ENCODE measurements at regions not wholly inside any gene's neighbourhood (a gene's known extent, or its start where the extent isn't known, plus 50 kb on each side); places are given as distances from the start of the nearest gene placed in this dataset.

DNA sequence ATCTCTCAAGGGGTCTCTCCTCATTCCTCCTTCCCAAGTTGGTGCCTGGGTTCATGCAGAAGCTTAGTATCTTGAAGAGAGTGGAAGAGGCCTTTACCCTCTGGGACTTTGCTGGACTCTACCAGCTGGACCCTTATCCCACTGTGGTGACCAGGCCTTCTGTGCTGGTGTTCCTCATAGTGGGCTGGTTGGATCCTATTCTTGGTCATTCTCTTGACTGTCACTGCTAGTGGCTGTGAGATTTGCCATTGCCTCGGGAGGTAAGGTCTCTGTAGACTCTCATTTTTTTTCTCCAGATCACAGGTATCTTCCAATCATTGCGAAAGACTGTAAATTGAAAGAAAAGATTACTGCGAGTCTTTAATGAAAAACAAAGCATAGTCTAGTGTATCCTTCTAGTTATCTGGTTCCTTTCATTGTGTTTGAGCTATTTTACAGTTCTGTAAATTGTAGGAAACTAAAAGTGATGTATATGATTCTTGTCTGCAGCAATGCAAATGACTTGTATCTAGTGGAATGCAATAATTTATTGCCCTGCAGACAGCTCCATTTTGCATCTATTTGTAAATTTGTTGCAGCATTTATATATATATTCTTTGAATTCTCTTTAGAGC, 217.9 kb downstream of the AEBP2 start:
- Histone ChIP-seq H3K4me3 (ENCODE audit: low read depth, low read length) (no peak overlapping the region), H3K36me3 (ENCODE audit: control insufficient read depth, insufficient read depth, low read length) (no peaks in the 10 kb centered on the region), H3K4me1 (ENCODE audit: control insufficient read depth, insufficient read depth, low read length) (no peaks in the 10 kb centered on the region), H3K9me3 (ENCODE audit: control insufficient read depth, insufficient read depth, low read length) (no peaks in the 10 kb centered on the region), H3K27ac (ENCODE audit: low read depth, low read length) (no peak overlapping the region), H3K27me3 (ENCODE audit: control insufficient read depth, insufficient read depth, low read length) (no peaks in the 10 kb centered on the region)
- DNase-seq (ENCODE audit: low read depth in 4 of 6, low spot score in 6 of 6): no peak
- WGBS (ENCODE audit: insufficient coverage): no CpG with 5 or more reads among the region's 3 CpGs

DNA sequence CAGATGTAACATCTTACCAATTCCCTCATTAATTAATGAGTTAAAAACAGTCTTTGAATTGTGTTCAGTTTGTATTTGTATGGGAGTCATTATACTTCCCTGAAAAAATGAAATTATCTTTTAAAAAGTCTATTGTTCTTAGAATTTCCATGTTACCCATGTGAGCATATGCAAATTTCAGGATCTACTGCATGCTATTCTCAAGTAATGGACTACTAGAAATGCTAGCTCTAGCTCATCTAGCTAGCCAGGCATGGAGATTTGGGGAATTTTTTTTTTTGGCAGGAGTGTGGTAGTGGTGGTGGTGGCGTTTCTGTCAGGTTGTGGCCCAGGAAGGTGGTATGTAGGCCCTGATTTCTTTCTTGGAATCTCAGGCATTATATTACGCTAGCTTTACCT, 218.4 kb downstream of the AEBP2 start:
- DNase-seq (ENCODE audit: low read depth in 4 of 6, low spot score in 6 of 6): no peak
- H3K36me3 ChIP-seq (ENCODE audit: control insufficient read depth, insufficient read depth, low read length): no peaks in the 10 kb centered on the region
- no peaks in the 10 kb centered on the region for H3K9me3 ChIP-seq (ENCODE audit: control insufficient read depth, insufficient read depth, low read length)
- no peak overlapping the region for H3K27ac ChIP-seq (ENCODE audit: low read depth, low read length)
- no peak overlapping the region for H3K4me3 ChIP-seq (ENCODE audit: low read depth, low read length)
- no peaks in the 10 kb centered on the region for H3K4me1 ChIP-seq (ENCODE audit: control insufficient read depth, insufficient read depth, low read length)
- WGBS (ENCODE audit: insufficient coverage): no CpG with 5 or more reads among the region's 2 CpGs
- no peaks in the 10 kb centered on the region for H3K27me3 ChIP-seq (ENCODE audit: control insufficient read depth, insufficient read depth, low read length)

- Histone ChIP-seq H3K27ac (ENCODE audit: low read depth, low read length) (no peak overlapping the region), H3K27me3 (ENCODE audit: control insufficient read depth, insufficient read depth, low read length) (no peaks in the 10 kb centered on the region), H3K36me3 (ENCODE audit: control insufficient read depth, insufficient read depth, low read length) (no peaks in the 10 kb centered on the region), H3K4me3 (ENCODE audit: low read depth, low read length) (no peak overlapping the region), H3K4me1 (ENCODE audit: control insufficient read depth, insufficient read depth, low read length) (no peaks in the 10 kb centered on the region), H3K9me3 (ENCODE audit: control insufficient read depth, insufficient read depth, low read length) (no peaks in the 10 kb centered on the region)
- no peak for DNase-seq (ENCODE audit: low read depth in 4 of 6, low spot score in 6 of 6)
- no CpG with 5 or more reads among the region's 2 CpGs for WGBS (ENCODE audit: insufficient coverage)
Measured at GRCh38 chr12:19659086-19659485, 219.8 kb downstream of the AEBP2 start.

- Histone ChIP-seq H3K9me3 (ENCODE audit: control insufficient read depth, insufficient read depth, low read length) (no peaks in the 10 kb centered on the region), H3K27me3 (ENCODE audit: control insufficient read depth, insufficient read depth, low read length) (no peaks in the 10 kb centered on the region), H3K4me1 (ENCODE audit: control insufficient read depth, insufficient read depth, low read length) (no peaks in the 10 kb centered on the region), H3K27ac (ENCODE audit: low read depth, low read length) (no peak overlapping the region), H3K4me3 (ENCODE audit: low read depth, low read length) (no peak overlapping the region), H3K36me3 (ENCODE audit: control insufficient read depth, insufficient read depth, low read length) (no peaks in the 10 kb centered on the region)
- DNase-seq (ENCODE audit: low read depth in 4 of 6, low spot score in 6 of 6): no peak
- no CpG with 5 or more reads among the region's 2 CpGs for WGBS (ENCODE audit: insufficient coverage)
Measured at GRCh38 chr12:19659501-19659900, 220.2 kb downstream of the AEBP2 start.

DNA sequence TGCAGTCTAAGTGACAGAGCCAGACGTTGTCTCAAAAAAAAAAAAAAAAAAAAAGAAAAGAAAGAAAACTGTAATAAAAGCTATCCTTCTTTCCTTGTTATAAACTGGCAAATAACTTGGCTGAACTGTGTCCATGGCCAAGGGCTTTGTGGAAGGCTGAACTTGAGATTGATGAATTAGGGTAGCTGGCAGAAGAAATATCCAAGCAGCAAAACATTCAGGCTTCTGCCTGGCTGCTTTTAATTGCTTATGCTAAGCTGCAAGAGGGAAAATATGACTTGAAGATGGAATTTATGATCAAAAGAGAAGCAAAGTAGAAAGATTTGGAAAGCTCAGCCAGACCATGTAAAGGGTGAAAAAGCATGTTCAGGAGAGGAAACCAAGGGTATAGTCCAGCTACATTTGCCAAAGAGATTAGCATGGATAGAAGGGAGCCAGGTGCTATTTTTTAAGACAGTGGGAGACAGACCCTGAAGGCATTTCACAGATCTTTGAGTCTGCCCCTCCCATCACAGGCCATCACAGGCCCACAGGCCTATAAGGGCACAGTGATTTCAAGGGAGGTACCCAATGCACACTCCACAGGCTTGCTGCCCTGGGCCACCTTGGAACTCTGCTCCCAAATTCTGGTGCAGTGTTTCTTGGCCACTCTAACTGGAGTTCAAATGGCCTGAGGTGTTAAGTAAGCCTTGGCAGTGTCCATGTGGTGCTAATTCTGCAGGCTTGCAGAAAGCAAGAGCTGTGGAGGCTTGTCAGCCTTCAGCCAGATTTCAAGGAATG, 226.0 kb downstream of the AEBP2 start:
- peak in 1 of 6 donors; percentile 25 for DNase-seq (ENCODE audit: low read depth in 4 of 6, low spot score in 6 of 6)
- no peak overlapping the region for H3K27ac ChIP-seq (ENCODE audit: low read depth, low read length)
- H3K9me3 ChIP-seq (ENCODE audit: control insufficient read depth, insufficient read depth, low read length): no peaks in the 10 kb centered on the region
- H3K36me3 ChIP-seq (ENCODE audit: control insufficient read depth, insufficient read depth, low read length): no peaks in the 10 kb centered on the region
- H3K27me3 ChIP-seq (ENCODE audit: control insufficient read depth, insufficient read depth, low read length): no peaks in the 10 kb centered on the region
- no peak overlapping the region for H3K4me3 ChIP-seq (ENCODE audit: low read depth, low read length)
- no CpG with 5 or more reads among the region's 1 CpG for WGBS (ENCODE audit: insufficient coverage)
- peaks cover 4% of the 10 kb centered on the region for H3K4me1 ChIP-seq (ENCODE audit: control insufficient read depth, insufficient read depth, low read length)

DNA sequence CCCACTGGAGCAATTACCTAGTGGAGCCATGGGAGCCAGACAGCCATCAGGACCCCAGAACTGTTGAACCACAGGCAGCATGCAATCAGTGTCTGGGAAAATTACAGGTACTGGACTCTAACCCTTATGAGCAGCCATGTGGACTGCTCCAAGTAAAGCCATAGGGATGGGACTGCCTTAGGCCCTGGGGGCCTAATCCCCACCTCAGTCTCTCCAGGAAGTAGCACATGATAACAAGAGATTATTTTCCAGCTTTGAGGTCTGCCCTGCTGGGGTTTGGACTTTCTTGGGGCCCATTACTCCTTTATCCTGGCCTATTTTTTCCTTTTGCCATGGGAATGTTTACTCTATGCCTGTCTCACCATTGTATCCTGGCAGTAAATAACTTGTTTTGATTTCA, 226.8 kb downstream of the AEBP2 start:
- DNase-seq (ENCODE audit: low read depth in 4 of 6, low spot score in 6 of 6): no peak
- Histone ChIP-seq H3K27ac (ENCODE audit: low read depth, low read length) (no peak overlapping the region), H3K4me3 (ENCODE audit: low read depth, low read length) (no peak overlapping the region), H3K36me3 (ENCODE audit: control insufficient read depth, insufficient read depth, low read length) (no peaks in the 10 kb centered on the region), H3K27me3 (ENCODE audit: control insufficient read depth, insufficient read depth, low read length) (no peaks in the 10 kb centered on the region), H3K4me1 (ENCODE audit: control insufficient read depth, insufficient read depth, low read length) (peaks cover 4% of the 10 kb centered on the region), H3K9me3 (ENCODE audit: control insufficient read depth, insufficient read depth, low read length) (no peaks in the 10 kb centered on the region)

GRCh38 chr12:19669793-19670192, 230.5 kb downstream of the AEBP2 start:
- DNase-seq (ENCODE audit: low read depth in 4 of 6, low spot score in 6 of 6): no peak
- no peak overlapping the region for H3K4me3 ChIP-seq (ENCODE audit: low read depth, low read length)
- H3K36me3 ChIP-seq (ENCODE audit: control insufficient read depth, insufficient read depth, low read length): no peaks in the 10 kb centered on the region
- H3K27ac ChIP-seq (ENCODE audit: low read depth, low read length): no peak overlapping the region
- H3K27me3 ChIP-seq (ENCODE audit: control insufficient read depth, insufficient read depth, low read length): no peaks in the 10 kb centered on the region
- H3K4me1 ChIP-seq (ENCODE audit: control insufficient read depth, insufficient read depth, low read length): peaks cover 4% of the 10 kb centered on the region
- H3K9me3 ChIP-seq (ENCODE audit: control insufficient read depth, insufficient read depth, low read length): no peaks in the 10 kb centered on the region
- 100% methylated on average over 1 of the region's 1 CpG for WGBS (ENCODE audit: insufficient coverage)

DNA sequence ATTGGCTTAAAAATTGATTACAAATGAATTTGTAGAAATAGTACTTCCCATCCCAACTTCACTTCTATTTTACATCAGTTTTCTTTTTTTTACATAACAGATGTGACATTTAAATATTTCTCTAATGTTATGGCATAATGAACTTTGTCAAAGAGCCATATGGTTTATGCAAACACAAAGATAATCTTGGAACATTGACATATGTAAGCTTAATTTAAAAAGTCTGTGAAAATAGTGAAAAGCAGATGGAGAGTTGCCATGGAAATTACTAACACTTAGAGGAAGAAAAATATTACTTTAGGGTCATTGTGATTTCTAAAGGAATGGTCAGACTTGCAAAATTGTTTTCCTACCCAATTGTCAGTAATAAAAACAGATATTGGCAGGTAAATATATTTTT, 232.4 kb downstream of the AEBP2 start:
- peak in 2 of 6 donors; percentile 9 to 56 for DNase-seq (ENCODE audit: low read depth in 4 of 6, low spot score in 6 of 6)

GRCh38 chr12:19674437-19674836, 235.1 kb downstream of the AEBP2 start:
- Histone ChIP-seq H3K9me3 (ENCODE audit: control insufficient read depth, insufficient read depth, low read length) (no peaks in the 10 kb centered on the region), H3K4me3 (ENCODE audit: low read depth, low read length) (no peak overlapping the region), H3K4me1 (ENCODE audit: control insufficient read depth, insufficient read depth, low read length) (no peaks in the 10 kb centered on the region), H3K27me3 (ENCODE audit: control insufficient read depth, insufficient read depth, low read length) (no peaks in the 10 kb centered on the region), H3K27ac (ENCODE audit: low read depth, low read length) (no peak overlapping the region), H3K36me3 (ENCODE audit: control insufficient read depth, insufficient read depth, low read length) (no peaks in the 10 kb centered on the region)
- no peak for DNase-seq (ENCODE audit: low read depth in 4 of 6, low spot score in 6 of 6)
- WGBS (ENCODE audit: insufficient coverage): no CpG with 5 or more reads among the region's 3 CpGs

More for the DNA sequence above, 232.4 kb downstream of the AEBP2 start:
- H3K36me3 ChIP-seq (ENCODE audit: control insufficient read depth, insufficient read depth, low read length): no peaks in the 10 kb centered on the region
- H3K9me3 ChIP-seq (ENCODE audit: control insufficient read depth, insufficient read depth, low read length): no peaks in the 10 kb centered on the region
- no peak overlapping the region for H3K27ac ChIP-seq (ENCODE audit: low read depth, low read length)
- H3K4me1 ChIP-seq (ENCODE audit: control insufficient read depth, insufficient read depth, low read length): no peaks in the 10 kb centered on the region
- no peak overlapping the region for H3K4me3 ChIP-seq (ENCODE audit: low read depth, low read length)
- H3K27me3 ChIP-seq (ENCODE audit: control insufficient read depth, insufficient read depth, low read length): no peaks in the 10 kb centered on the region

GRCh38 chr12:19675361-19675760, 236.1 kb downstream of the AEBP2 start:
- Histone ChIP-seq H3K27ac (ENCODE audit: low read depth, low read length) (no peak overlapping the region), H3K9me3 (ENCODE audit: control insufficient read depth, insufficient read depth, low read length) (no peaks in the 10 kb centered on the region), H3K27me3 (ENCODE audit: control insufficient read depth, insufficient read depth, low read length) (no peaks in the 10 kb centered on the region), H3K4me3 (ENCODE audit: low read depth, low read length) (no peak overlapping the region), H3K36me3 (ENCODE audit: control insufficient read depth, insufficient read depth, low read length) (no peaks in the 10 kb centered on the region), H3K4me1 (ENCODE audit: control insufficient read depth, insufficient read depth, low read length) (no peaks in the 10 kb centered on the region)
- no CpG with 5 or more reads among the region's 2 CpGs for WGBS (ENCODE audit: insufficient coverage)
- no peak for DNase-seq (ENCODE audit: low read depth in 4 of 6, low spot score in 6 of 6)

Data from spinal cord (tissue), 9 donors.